HepG2 (cell line): ENCODE measurements at regions not wholly inside any gene's neighbourhood (a gene's known extent, or its start where the extent isn't known, plus 50 kb on each side); places are given as distances from the start of the nearest gene placed in this dataset.

Experiments used
- ATAC-seq: fragments of 200-7000 bp; cut with Tn5 transposase; 3 replicates; pipeline ENCODE4 v1.9.1; 2020; ENCODE audit warnings: mild to moderate bottlenecking, moderate library complexity
- BruUV-seq: library from RNA; stranded (reverse); fragments of 400-500 nt; replicated peaks from 2 replicates; lab custom pipeline; 2021; lab: Mats Ljungman, UMichigan
- CTCF ChIA-PET: fragments of 300-600 bp; formaldehyde crosslinking; extraction: SDS; loops from one replicate; lab custom pipeline; 2021; ENCODE audit warnings: low total read pairs, inconsistent platforms, low intra/inter-chr PET ratio; lab: Yijun Ruan, JAX
- POLR2A ChIA-PET: fragments of 350-600 bp; sonication (Branson Sonifier 250); formaldehyde crosslinking; loops from one replicate; lab custom pipeline; 2020; ENCODE audit warnings: antibody characterized with exemption, inconsistent platforms; lab: Yijun Ruan, JAX
- DNase-seq: peaks from one replicate; pipeline ENCODE4 v3.0.0-alpha.2; 2015; ENCODE audit warnings: low spot score
- FAIRE-seq: peaks from 3 replicates; lab custom pipeline; 2011; peaks lifted over from hg19 to GRCh38; lab: Jason Lieb, UNC
- H2AFZ ChIP-seq: one replicate; pipeline ENCODE4 v1.6.1; 2011; ENCODE audit warnings: low read length, inconsistent platforms
- H3K27ac ChIP-seq: fragments of 300-600 bp; 3 replicates; pipeline ENCODE4 v1.8.0; 2011; ENCODE audit warnings: mixed run types, mild to moderate bottlenecking, mixed read lengths, low read length, inconsistent platforms; ENCODE audit not compliant: insufficient read depth; ENCODE audit errors: extremely low read length
- H3K27me3 ChIP-seq, 2 experiments: fragments of 200-600 bp in 1 of 2; 2 replicates in 1 of 2; 3 replicates in 1 of 2; pipeline versions ENCODE4 v1.6.0 to v1.8.0; 2011; ENCODE audit warnings: low read length in 2 of 2, mild to moderate bottlenecking in 2 of 2, moderate library complexity in 2 of 2, inconsistent platforms in 1 of 2; ENCODE audit not compliant: insufficient read depth in 2 of 2, control insufficient read depth in 1 of 2
- H3K36me3 ChIP-seq, 2 experiments: fragments of 200-600 bp in 1 of 2; replicated peaks in 1 of 2; 2 replicates in 1 of 2; 3 replicates in 1 of 2; pipeline versions ENCODE4 v1.5.1 to v1.8.0; 2011; ENCODE audit warnings: low read length in 2 of 2, inconsistent platforms in 1 of 2; ENCODE audit not compliant: insufficient read depth in 2 of 2, control insufficient read depth in 1 of 2
- H3K4me1 ChIP-seq: 2 replicates; pipeline ENCODE4 v1.5.1; 2012; ENCODE audit warnings: low read length, inconsistent platforms; ENCODE audit not compliant: insufficient read depth
- H3K4me2 ChIP-seq: 2 replicates; pipeline ENCODE4 v1.6.0; 2011; ENCODE audit warnings: low read depth, low read length, inconsistent platforms
- H3K4me3 ChIP-seq, 3 experiments: fragments of 200-600 bp in 1 of 3; sonication (generic), shearing (Covaris generic) in 1 of 3; replicated peaks in 1 of 3; 2 replicates each; pipeline ENCODE4 v1.5.1; 2011 to 2016; ENCODE audit warnings: low read length in 3 of 3, inconsistent platforms in 2 of 3, low read depth in 2 of 3, mild to moderate bottlenecking in 2 of 3, control low read depth in 1 of 3, mixed read lengths in 1 of 3; ENCODE audit not compliant: insufficient read depth in 1 of 3
- H3K79me2 ChIP-seq: one replicate; pipeline ENCODE4 v1.6.1; 2011; ENCODE audit warnings: low read length, inconsistent platforms; ENCODE audit not compliant: insufficient read depth
- H3K9ac ChIP-seq: 2 replicates; pipeline ENCODE4 v1.6.0; 2011; ENCODE audit warnings: mild to moderate bottlenecking, low read depth, low read length, inconsistent platforms; ENCODE audit not compliant: insufficient read depth
- H3K9me3 ChIP-seq: 2 replicates; pipeline ENCODE4 v1.5.1; 2012; ENCODE audit warnings: mild to moderate bottlenecking, low read length
- H4K20me1 ChIP-seq: 2 replicates; pipeline ENCODE4 v1.6.0; 2011; ENCODE audit warnings: inconsistent platforms, mild to moderate bottlenecking, low read length, moderate library complexity; ENCODE audit not compliant: insufficient read depth
- FOXK1 ChIP-seq: sonication (generic); formaldehyde crosslinking; IDR thresholded peaks from 2 replicates; pipeline ENCODE4 v1.4.0; 2020; ENCODE audit warnings: low read depth, missing genetic modification reagents, borderline replicate concordance
- HOXA9 ChIP-seq: sonication (generic); formaldehyde crosslinking; IDR thresholded peaks from 2 replicates; pipeline ENCODE4 v1.8.1; 2022; ENCODE audit warnings: missing genetic modification reagents, mild to moderate bottlenecking, moderate library complexity, borderline replicate concordance
- KAT8 ChIP-seq: IDR thresholded peaks from 2 replicates; pipeline ENCODE4 v1.6.1; 2016; ENCODE audit warnings: missing genetic modification reagents, missing compliant biosample characterization
- REST ChIP-seq, 2 experiments: IDR thresholded peaks; 2 replicates each; pipeline ENCODE4 v1.6.1; 2011 to 2012; ENCODE audit warnings: low read length in 2 of 2, borderline replicate concordance in 1 of 2, low read depth in 1 of 2, mild to moderate bottlenecking in 1 of 2, moderate library complexity in 1 of 2
- TP53 ChIP-seq: sonication (generic); formaldehyde crosslinking; conservative IDR thresholded peaks from 2 replicates; pipeline ENCODE4 v1.4.0; 2020; ENCODE audit warnings: missing genetic modification reagents
- ZBTB7A ChIP-seq: sonication (generic); formaldehyde crosslinking; IDR thresholded peaks from 2 replicates; pipeline ENCODE4 v1.8.0; 2022; ENCODE audit warnings: mild to moderate bottlenecking, missing genetic modification reagents
- ZNF510 ChIP-seq: sonication (generic); formaldehyde crosslinking; IDR thresholded peaks from 2 replicates; pipeline ENCODE4 v1.4.0; 2020; ENCODE audit warnings: low read depth, mild to moderate bottlenecking, missing genetic modification reagents
- ZNF557 ChIP-seq: sonication (generic); formaldehyde crosslinking; IDR thresholded peaks from 2 replicates; pipeline ENCODE4 v1.4.0; 2020; ENCODE audit warnings: missing genetic modification reagents
- ZNF691 ChIP-seq: sonication (generic); formaldehyde crosslinking; IDR thresholded peaks from 2 replicates; pipeline ENCODE4 v1.4.0; 2020; ENCODE audit warnings: missing genetic modification reagents, low read depth, mild to moderate bottlenecking, borderline replicate concordance
- ZNF773 ChIP-seq: sonication (generic); formaldehyde crosslinking; IDR thresholded peaks from 2 replicates; pipeline ENCODE4 v1.4.0; 2020; ENCODE audit warnings: missing genetic modification reagents, borderline replicate concordance
- WGBS: methylation state at CpG from one replicate; pipeline ENCODE4 v1.1.6; 2017; ENCODE audit warnings: low lambda C conversion rate; 5-methylcytosine and 5-hydroxymethylcytosine counted together
- in situ Hi-C: cut with HindIII; loops from 2 replicates; pipeline ENCODE4 v1.10.0; 2017; ENCODE audit warnings: low pct_unique_long_range_greater_than_20kb; ENCODE audit not compliant: extremely low pct_ligation_motif_present
- intact Hi-C: fragments of 100-400 bp; cut with micrococcal nuclease; formaldehyde crosslinking; loops from one replicate; pipeline ENCODE4 v1.10.0; 2022; ENCODE audit not compliant: unreplicated experiment

GRCh38 chr2:212906620-212907019, 244.8 kb downstream of the IKZF2 start (continued):
- no peak for TF ChIP-seq HOXA9
- TF ChIP-seq, all 625 proteins: peak for 0

GRCh38 chr2:212905640-212906201, 245.7 kb downstream of the IKZF2 start:
- Histone ChIP-seq H3K9me3 (no peaks in the 10 kb centered on the region), H3K27me3 (no peaks in the 10 kb centered on the region), H4K20me1 (no peaks in the 10 kb centered on the region), H3K79me2 (no peaks in the 10 kb centered on the region), H2AFZ (no peak overlapping the region), H3K4me1 (no peaks in the 10 kb centered on the region), H3K36me3 (no peaks in the 10 kb centered on the region), H3K4me3 (no peak overlapping the region), H3K27ac (no peak overlapping the region), H3K4me2 (no peak overlapping the region), H3K9ac (no peak overlapping the region)
- FAIRE-seq: no peak
- no peak for DNase-seq
- no peak for ATAC-seq
- no TSS peak for BruUV-seq
- ChIA-PET POLR2A (no interaction called here), CTCF (no interaction called here)
- in situ Hi-C loops (no loop called here), intact Hi-C loops (no loop called here)
- WGBS: 21% methylated on average over 6 of the region's 6 CpGs
- TF ChIP-seq ZNF691 (CRISPR knock-in tag) (no peak), REST (IDR thresholded peaks at IDR 0.05; ENCODE audit: borderline replicate concordance in 1 of 2, low read depth in 1 of 2, low read length in 2 of 2) (no peak), ZNF773 (CRISPR knock-in tag) (no peak), ZBTB7A (CRISPR knock-in tag) (no peak), KAT8 (no peak), TP53 (CRISPR knock-in tag) (no peak), ZNF510 (CRISPR knock-in tag) (no peak), ZNF557 (CRISPR knock-in tag) (no peak), FOXK1 (CRISPR knock-in tag) (no peak)
